ENCODE measurements at regions not wholly inside any gene's neighbourhood (a gene's known extent, or its start where the extent isn't known, plus 50 kb on each side); places are given as distances from the start of the nearest gene placed in this dataset.

- Histone ChIP-seq H3K4me3 (ENCODE audit: low read length) (no peak overlapping the region), H2AFZ (ENCODE audit: low read length) (peak overlapping the region; percentile 20; the same call in 1 of the 2 replicates), H3K27ac (ENCODE audit: low read length) (peak overlapping the region; percentile 33; the same call in 1 of the 2 replicates), H4K20me1 (ENCODE audit: insufficient read depth, low read length) (no peaks in the 10 kb centered on the region), H3K9me3 (replicated peaks; ENCODE audit: insufficient read depth, low read length) (no peaks in the 10 kb centered on the region), H3K79me2 (ENCODE audit: low read length) (no peaks in the 10 kb centered on the region), H3K9ac (ENCODE audit: low read length) (no peak overlapping the region), H3F3A (ENCODE audit: insufficient read depth, low read length) (no peaks in the 10 kb centered on the region), H3K4me1 (ENCODE audit: low read length) (0 out of 2 replicates have a peak, but pooled peaks cover 7% of the 10 kb centered on the region), H3K36me3 (replicated peaks; ENCODE audit: insufficient read depth, low read length) (no peaks in the 10 kb centered on the region), H3K4me2 (ENCODE audit: low read depth, low read length) (peak overlapping the region; percentile 25), H3K9me2 (replicated peaks; ENCODE audit: insufficient read depth, low read length) (no peaks in the 10 kb centered on the region), H3K27me3 (replicated peaks; ENCODE audit: insufficient read depth, low read length) (no peaks in the 10 kb centered on the region)
- no peak for DNase-seq
- TF ChIP-seq EZH2 (optimal IDR thresholded peaks at IDR 0.05; ENCODE audit: low read depth, low read length) (no peak), CTCF (IDR thresholded peaks at IDR 0.05; ENCODE audit: low read length) (no peak), EZH2phosphoT487 (IDR thresholded peaks at IDR 0.05; ENCODE audit: low read length) (no peak)
Measured at GRCh38 chr4:89469516-89469915, 161.9 kb upstream of the GPRIN3 start.

GRCh38 chr4:89468602-89469001 is 161.0 kb upstream of the GPRIN3 start:
- no peak for DNase-seq
- no peaks in the 10 kb centered on the region for H3K9me3 ChIP-seq (replicated peaks; ENCODE audit: insufficient read depth, low read length)
- H3K4me3 ChIP-seq (ENCODE audit: low read length), result no peak overlapping the region

GRCh38 chr4:89463341-89463740 is 155.7 kb upstream of the GPRIN3 start:
- no peaks in the 10 kb centered on the region for H4K20me1 ChIP-seq (ENCODE audit: insufficient read depth, low read length)
- no peak for TF ChIP-seq EZH2phosphoT487 (IDR thresholded peaks at IDR 0.05; ENCODE audit: low read length)
- H3K9ac ChIP-seq (ENCODE audit: low read length), result no peak overlapping the region
- H3K27ac ChIP-seq (ENCODE audit: low read length), result no peak overlapping the region
- H3K4me2 ChIP-seq (ENCODE audit: low read depth, low read length), result no peak overlapping the region
- H3K4me1 ChIP-seq (ENCODE audit: low read length), result no peaks in the 10 kb centered on the region
- H3K4me3 ChIP-seq (ENCODE audit: low read length), result no peak overlapping the region
- no peaks in the 10 kb centered on the region for H3F3A ChIP-seq (ENCODE audit: insufficient read depth, low read length)
- no peaks in the 10 kb centered on the region for H3K27me3 ChIP-seq (replicated peaks; ENCODE audit: insufficient read depth, low read length)
- no peaks in the 10 kb centered on the region for H3K9me2 ChIP-seq (replicated peaks; ENCODE audit: insufficient read depth, low read length)
- H2AFZ ChIP-seq (ENCODE audit: low read length), result no peak overlapping the region
- no peaks in the 10 kb centered on the region for H3K36me3 ChIP-seq (replicated peaks; ENCODE audit: insufficient read depth, low read length)
- no peak for DNase-seq
- no peaks in the 10 kb centered on the region for H3K9me3 ChIP-seq (replicated peaks; ENCODE audit: insufficient read depth, low read length)
- H3K79me2 ChIP-seq (ENCODE audit: low read length), result no peaks in the 10 kb centered on the region

More at GRCh38 chr4:89468602-89469001, 161.0 kb upstream of the GPRIN3 start:
- Histone ChIP-seq H3K4me2 (ENCODE audit: low read depth, low read length) (no peak overlapping the region), H3K27me3 (replicated peaks; ENCODE audit: insufficient read depth, low read length) (no peaks in the 10 kb centered on the region), H3F3A (ENCODE audit: insufficient read depth, low read length) (no peaks in the 10 kb centered on the region), H4K20me1 (ENCODE audit: insufficient read depth, low read length) (no peaks in the 10 kb centered on the region), H3K36me3 (replicated peaks; ENCODE audit: insufficient read depth, low read length) (no peaks in the 10 kb centered on the region), H2AFZ (ENCODE audit: low read length) (no peak overlapping the region), H3K27ac (ENCODE audit: low read length) (no peak overlapping the region), H3K79me2 (ENCODE audit: low read length) (no peaks in the 10 kb centered on the region), H3K4me1 (ENCODE audit: low read length) (0 out of 2 replicates have a peak, but pooled peaks cover 7% of the 10 kb centered on the region), H3K9me2 (replicated peaks; ENCODE audit: insufficient read depth, low read length) (no peaks in the 10 kb centered on the region), H3K9ac (ENCODE audit: low read length) (no peak overlapping the region)
- TF ChIP-seq EZH2 (optimal IDR thresholded peaks at IDR 0.05; ENCODE audit: low read depth, low read length), result no peak
- no peak for TF ChIP-seq CTCF (IDR thresholded peaks at IDR 0.05; ENCODE audit: low read length)
- TF ChIP-seq EZH2phosphoT487 (IDR thresholded peaks at IDR 0.05; ENCODE audit: low read length), result no peak

- TF ChIP-seq CTCF (IDR thresholded peaks at IDR 0.05; ENCODE audit: low read length) (no peak), EZH2phosphoT487 (IDR thresholded peaks at IDR 0.05; ENCODE audit: low read length) (no peak), EZH2 (optimal IDR thresholded peaks at IDR 0.05; ENCODE audit: low read depth, low read length) (no peak)
- H3K27me3 ChIP-seq (replicated peaks; ENCODE audit: insufficient read depth, low read length), result no peaks in the 10 kb centered on the region
- H4K20me1 ChIP-seq (ENCODE audit: insufficient read depth, low read length), result no peaks in the 10 kb centered on the region
- H3K36me3 ChIP-seq (replicated peaks; ENCODE audit: insufficient read depth, low read length), result no peaks in the 10 kb centered on the region
- H2AFZ ChIP-seq (ENCODE audit: low read length), result no peak overlapping the region
- H3K4me1 ChIP-seq (ENCODE audit: low read length), result no peaks in the 10 kb centered on the region
- H3K4me3 ChIP-seq (ENCODE audit: low read length), result no peak overlapping the region
- no peak overlapping the region for H3K9ac ChIP-seq (ENCODE audit: low read length)
- H3F3A ChIP-seq (ENCODE audit: insufficient read depth, low read length), result no peaks in the 10 kb centered on the region
- no peak overlapping the region for H3K27ac ChIP-seq (ENCODE audit: low read length)
- H3K9me2 ChIP-seq (replicated peaks; ENCODE audit: insufficient read depth, low read length), result no peaks in the 10 kb centered on the region
- no peaks in the 10 kb centered on the region for H3K79me2 ChIP-seq (ENCODE audit: low read length)
- no peaks in the 10 kb centered on the region for H3K9me3 ChIP-seq (replicated peaks; ENCODE audit: insufficient read depth, low read length)
- DNase-seq, result no peak
- H3K4me2 ChIP-seq (ENCODE audit: low read depth, low read length), result no peak overlapping the region
Measured at GRCh38 chr4:89447543-89447942, 139.9 kb upstream of the GPRIN3 start.

Measured in MM.1S (cell line).